ENCODE measurements at regions not wholly inside any gene's neighbourhood (a gene's known extent, or its start where the extent isn't known, plus 50 kb on each side); places are given as distances from the start of the nearest gene placed in this dataset.

- ChIA-PET POLR2A (no interaction called here), CTCF (ENCODE audit: unreplicated experiment) (no interaction called here)
- Histone ChIP-seq H2AFZ (ENCODE audit: low read length) (no peak overlapping the region), H3K4me3 (ENCODE audit: low read depth, low read length, poor library complexity, severe bottlenecking) (no peak overlapping the region), H3K9me3 (ENCODE audit: low read length) (no peaks in the 10 kb centered on the region), H3K36me3 (ENCODE audit: insufficient read depth, low read length) (no peaks in the 10 kb centered on the region), H3K4me1 (ENCODE audit: insufficient read depth, low read length, poor library complexity, severe bottlenecking) (no peaks in the 10 kb centered on the region), H3K4me2 (ENCODE audit: low read length) (no peak overlapping the region), H3K79me2 (ENCODE audit: insufficient read depth, low read depth, low read length) (no peaks in the 10 kb centered on the region), H4K20me1 (ENCODE audit: insufficient read depth, low read length) (no peaks in the 10 kb centered on the region), H3K9me2 (ENCODE audit: insufficient read depth, low read length) (no peaks in the 10 kb centered on the region), H3K27ac (ENCODE audit: low read depth, low read length, poor library complexity, severe bottlenecking) (no peak overlapping the region)
- intact Hi-C loops (cut with micrococcal nuclease; ENCODE audit: unreplicated experiment) = no loop called here
- no TSS peak for BruUV-seq (replicated peaks)
- DNase-seq (ENCODE audit: low spot score) = no peak
- TF ChIP-seq CTCF (conservative IDR thresholded peaks at IDR 0.05; ENCODE audit: low read length) (no peak), EZH2phosphoT487 (IDR thresholded peaks at IDR 0.05; ENCODE audit: borderline replicate concordance, low read depth, low read length) (no peak)
Observed at GRCh38 chr20:57838670-57839151, 128.9 kb upstream of the PMEPA1 start.

GRCh38 chr20:57837208-57838035, 127.6 kb upstream of the PMEPA1 start:
- no peak overlapping the region for H3K4me3 ChIP-seq (ENCODE audit: low read depth, low read length, poor library complexity, severe bottlenecking)
- no peaks in the 10 kb centered on the region for H3K9me3 ChIP-seq (ENCODE audit: low read length)
- DNase-seq (ENCODE audit: low spot score) = no peak
- TF ChIP-seq EZH2phosphoT487 (IDR thresholded peaks at IDR 0.05; ENCODE audit: borderline replicate concordance, low read depth, low read length) = no peak
- no peak for TF ChIP-seq CTCF (conservative IDR thresholded peaks at IDR 0.05; ENCODE audit: low read length)
- no peaks in the 10 kb centered on the region for H3K79me2 ChIP-seq (ENCODE audit: insufficient read depth, low read depth, low read length)
- ChIA-PET CTCF (ENCODE audit: unreplicated experiment) (no interaction called here), POLR2A (no interaction called here)
- no peak overlapping the region for H2AFZ ChIP-seq (ENCODE audit: low read length)
- no TSS peak for BruUV-seq (replicated peaks)
- H3K36me3 ChIP-seq (ENCODE audit: insufficient read depth, low read length) = no peaks in the 10 kb centered on the region
- no peaks in the 10 kb centered on the region for H3K4me1 ChIP-seq (ENCODE audit: insufficient read depth, low read length, poor library complexity, severe bottlenecking)
- no peak overlapping the region for H3K27ac ChIP-seq (ENCODE audit: low read depth, low read length, poor library complexity, severe bottlenecking)
- H3K4me2 ChIP-seq (ENCODE audit: low read length) = no peak overlapping the region
- intact Hi-C loops (cut with micrococcal nuclease; ENCODE audit: unreplicated experiment) = no loop called here
- no peaks in the 10 kb centered on the region for H4K20me1 ChIP-seq (ENCODE audit: insufficient read depth, low read length)
- H3K9me2 ChIP-seq (ENCODE audit: insufficient read depth, low read length) = no peaks in the 10 kb centered on the region

All from OCI-LY7 (cell line).